ENCODE measurements at regions not wholly inside any gene's neighbourhood (a gene's known extent, or its start where the extent isn't known, plus 50 kb on each side); places are given as distances from the start of the nearest gene placed in this dataset.
A peak's percentile ranks its signal among the peaks of the same experiment; 100 is the strongest.

DNA sequence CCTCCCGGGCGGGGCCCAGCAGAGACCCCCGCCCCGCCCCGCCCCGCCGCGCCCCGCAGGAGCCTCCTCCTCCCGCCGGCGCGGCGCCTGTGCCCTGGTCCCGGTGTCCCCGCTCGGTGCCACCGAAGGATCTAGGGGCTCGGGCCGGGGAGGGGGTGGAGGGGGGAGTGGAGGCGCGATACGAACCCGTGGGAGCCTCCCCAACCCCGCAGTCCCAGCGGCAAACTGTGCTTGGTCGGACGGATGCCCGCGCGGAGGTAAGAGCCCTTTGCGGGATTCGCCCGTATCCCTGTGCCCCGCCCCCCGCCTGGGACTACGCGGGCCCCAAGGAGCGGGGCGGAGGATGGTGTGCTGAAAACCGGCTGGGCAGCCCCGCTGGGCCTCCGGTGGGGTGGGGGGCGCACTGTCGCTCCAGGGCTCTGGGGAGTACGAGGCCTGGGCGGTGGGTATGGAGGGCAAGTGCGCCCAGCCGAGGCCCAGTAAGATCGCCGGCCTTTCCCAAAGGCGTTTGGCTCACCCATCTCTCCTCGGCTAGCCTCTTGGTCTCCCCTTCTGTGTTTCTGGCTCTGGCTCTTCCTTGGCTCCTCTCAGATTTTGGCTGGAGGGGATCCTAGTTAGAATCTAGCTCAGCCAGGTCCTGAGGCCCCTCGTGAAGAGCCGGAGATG is 65.6 kb upstream of the POLG start:
- peak; percentile 14 for ATAC-seq

DNA sequence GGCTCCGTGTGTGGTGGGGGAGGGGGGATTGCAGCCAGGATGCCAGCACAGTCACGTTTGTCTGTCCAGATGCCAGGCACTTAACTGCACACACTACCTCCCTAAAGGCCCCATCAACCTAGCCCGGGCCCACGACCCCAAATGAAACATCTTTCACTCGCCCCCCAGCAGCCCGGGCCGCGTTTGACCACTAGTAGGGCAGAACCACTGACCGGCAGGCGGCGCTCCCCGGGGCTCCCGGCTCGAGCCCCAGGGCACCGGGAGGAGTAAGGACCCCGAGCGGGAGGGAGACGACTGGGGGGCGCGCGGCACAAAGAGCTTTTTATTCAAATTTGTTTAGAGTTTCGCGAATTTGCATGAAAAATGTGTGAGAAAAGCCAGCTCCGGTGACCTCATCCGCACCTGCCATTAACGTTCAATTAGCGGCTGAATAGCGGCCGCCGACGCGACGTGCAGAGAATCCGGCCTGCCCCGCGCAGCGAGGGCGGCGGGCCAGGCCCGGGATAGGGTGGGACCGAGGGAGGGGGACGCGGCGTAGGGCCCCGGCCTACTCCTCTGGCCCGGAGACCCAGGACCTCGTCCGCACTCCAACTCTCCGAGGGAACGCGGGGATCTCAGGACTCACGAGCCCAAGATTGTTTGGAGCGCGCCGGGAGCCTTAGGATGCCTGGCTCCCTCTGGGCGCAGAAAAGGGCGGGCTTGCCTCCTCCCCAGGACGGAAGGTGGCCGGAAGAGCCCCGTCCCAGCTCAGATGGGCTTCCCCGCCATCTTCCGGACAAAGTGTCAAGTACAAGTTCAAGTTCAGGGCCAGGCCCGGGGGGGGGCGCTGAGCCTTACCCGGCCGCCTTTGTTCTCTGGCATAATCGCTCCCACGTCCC is 64.9 kb upstream of the POLG start:
- POLR2A ChIA-PET, result no interaction called here

More for the DNA sequence above, 65.6 kb upstream of the POLG start:
- intact Hi-C loops (cut with micrococcal nuclease; ENCODE audit: unreplicated experiment) (no loop called here), in situ Hi-C loops (cut with HindIII; ENCODE audit: low pct_unique_long_range_greater_than_20kb, low sequenced_read_pairs) (no loop called here)
- Histone ChIP-seq H3K27ac (ENCODE audit: low read length) (no peak overlapping the region), H3K27me3 (ENCODE audit: control insufficient read depth, insufficient read depth, low read length) (no peaks in the 10 kb centered on the region), H3K36me3 (ENCODE audit: control insufficient read depth, insufficient read depth, low read length) (no peaks in the 10 kb centered on the region), H3K4me1 (ENCODE audit: control insufficient read depth, insufficient read depth, low read length) (peaks cover 3% of the 10 kb centered on the region; the same call in 1 of the 2 replicates), H3K4me3 (ENCODE audit: low read depth in 2 of 2, low read length in 2 of 2) (peak overlapping the region in 1 of 2 experiments; percentile 50; a peak in 3 of 4 replicates), H3K9me3 (ENCODE audit: control insufficient read depth, insufficient read depth, low read depth, low read length) (no peaks in the 10 kb centered on the region)
- DNase-seq (ENCODE audit: low read depth, low spot score), result no peak
- TF ChIP-seq POLR2AphosphoS5 (IDR thresholded peaks at IDR 0.05; ENCODE audit: low read depth, low read length), result no peak
- TF ChIP-seq, protein P1, sequence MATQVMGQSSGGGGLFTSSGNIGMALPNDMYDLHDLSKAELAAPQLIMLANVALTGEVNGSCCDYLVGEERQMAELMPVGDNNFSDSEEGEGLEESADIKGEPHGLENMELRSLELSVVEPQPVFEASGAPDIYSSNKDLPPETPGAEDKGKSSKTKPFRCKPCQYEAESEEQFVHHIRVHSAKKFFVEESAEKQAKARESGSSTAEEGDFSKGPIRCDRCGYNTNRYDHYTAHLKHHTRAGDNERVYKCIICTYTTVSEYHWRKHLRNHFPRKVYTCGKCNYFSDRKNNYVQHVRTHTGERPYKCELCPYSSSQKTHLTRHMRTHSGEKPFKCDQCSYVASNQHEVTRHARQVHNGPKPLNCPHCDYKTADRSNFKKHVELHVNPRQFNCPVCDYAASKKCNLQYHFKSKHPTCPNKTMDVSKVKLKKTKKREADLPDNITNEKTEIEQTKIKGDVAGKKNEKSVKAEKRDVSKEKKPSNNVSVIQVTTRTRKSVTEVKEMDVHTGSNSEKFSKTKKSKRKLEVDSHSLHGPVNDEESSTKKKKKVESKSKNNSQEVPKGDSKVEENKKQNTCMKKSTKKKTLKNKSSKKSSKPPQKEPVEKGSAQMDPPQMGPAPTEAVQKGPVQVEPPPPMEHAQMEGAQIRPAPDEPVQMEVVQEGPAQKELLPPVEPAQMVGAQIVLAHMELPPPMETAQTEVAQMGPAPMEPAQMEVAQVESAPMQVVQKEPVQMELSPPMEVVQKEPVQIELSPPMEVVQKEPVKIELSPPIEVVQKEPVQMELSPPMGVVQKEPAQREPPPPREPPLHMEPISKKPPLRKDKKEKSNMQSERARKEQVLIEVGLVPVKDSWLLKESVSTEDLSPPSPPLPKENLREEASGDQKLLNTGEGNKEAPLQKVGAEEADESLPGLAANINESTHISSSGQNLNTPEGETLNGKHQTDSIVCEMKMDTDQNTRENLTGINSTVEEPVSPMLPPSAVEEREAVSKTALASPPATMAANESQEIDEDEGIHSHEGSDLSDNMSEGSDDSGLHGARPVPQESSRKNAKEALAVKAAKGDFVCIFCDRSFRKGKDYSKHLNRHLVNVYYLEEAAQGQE (IDR thresholded peaks at IDR 0.05; ENCODE audit: insufficient read depth in 1 of 2, low read depth in 2 of 2, low read length in 1 of 2), result no peak
- TF ChIP-seq, protein P2, sequence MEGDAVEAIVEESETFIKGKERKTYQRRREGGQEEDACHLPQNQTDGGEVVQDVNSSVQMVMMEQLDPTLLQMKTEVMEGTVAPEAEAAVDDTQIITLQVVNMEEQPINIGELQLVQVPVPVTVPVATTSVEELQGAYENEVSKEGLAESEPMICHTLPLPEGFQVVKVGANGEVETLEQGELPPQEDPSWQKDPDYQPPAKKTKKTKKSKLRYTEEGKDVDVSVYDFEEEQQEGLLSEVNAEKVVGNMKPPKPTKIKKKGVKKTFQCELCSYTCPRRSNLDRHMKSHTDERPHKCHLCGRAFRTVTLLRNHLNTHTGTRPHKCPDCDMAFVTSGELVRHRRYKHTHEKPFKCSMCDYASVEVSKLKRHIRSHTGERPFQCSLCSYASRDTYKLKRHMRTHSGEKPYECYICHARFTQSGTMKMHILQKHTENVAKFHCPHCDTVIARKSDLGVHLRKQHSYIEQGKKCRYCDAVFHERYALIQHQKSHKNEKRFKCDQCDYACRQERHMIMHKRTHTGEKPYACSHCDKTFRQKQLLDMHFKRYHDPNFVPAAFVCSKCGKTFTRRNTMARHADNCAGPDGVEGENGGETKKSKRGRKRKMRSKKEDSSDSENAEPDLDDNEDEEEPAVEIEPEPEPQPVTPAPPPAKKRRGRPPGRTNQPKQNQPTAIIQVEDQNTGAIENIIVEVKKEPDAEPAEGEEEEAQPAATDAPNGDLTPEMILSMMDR (IDR thresholded peaks at IDR 0.05), result no peak
- ChIA-PET POLR2A (no interaction called here), CTCF (interaction anchor here (1.6 kb wide), 1 partner anchor 42 kb away, joined by 10 read pairs; no protein-coding TSS in a partner anchor)
- no TSS peak for BruUV-seq (replicated peaks)

More for the DNA sequence above, 64.9 kb upstream of the POLG start:
- intact Hi-C loops (cut with micrococcal nuclease; ENCODE audit: unreplicated experiment) (no loop called here), in situ Hi-C loops (cut with HindIII; ENCODE audit: low pct_unique_long_range_greater_than_20kb, low sequenced_read_pairs) (no loop called here)
- CTCF ChIA-PET, result interaction anchor here (0.6 to 1.6 kb wide), 2 partner anchors 35 to 42 kb away, joined by 3 to 10 read pairs; no protein-coding TSS in a partner anchor
- DNase-seq (ENCODE audit: low read depth, low spot score) (no peak), ATAC-seq (peak; percentile 77)
- peak overlapping the region; percentile 29; the same call in 1 of the 2 replicates for H3K27ac ChIP-seq (ENCODE audit: low read length)
- no TSS peak for BruUV-seq (replicated peaks)
- TF ChIP-seq, protein P2 (IDR thresholded peaks at IDR 0.05), result peak; percentile 81
- no peak for TF ChIP-seq SIN3A (IDR thresholded peaks at IDR 0.05; ENCODE audit: borderline replicate concordance, insufficient read depth, low read depth, low read length)
- no peaks in the 10 kb centered on the region for H3K9me3 ChIP-seq (ENCODE audit: control insufficient read depth, insufficient read depth, low read depth, low read length)
- peak overlapping the region; percentile 46 to 50 for H3K4me3 ChIP-seq (ENCODE audit: low read depth in 2 of 2, low read length in 2 of 2)
- H3K27me3 ChIP-seq (ENCODE audit: control insufficient read depth, insufficient read depth, low read length), result no peaks in the 10 kb centered on the region
- peaks cover 3% of the 10 kb centered on the region; the same call in 1 of the 2 replicates for H3K4me1 ChIP-seq (ENCODE audit: control insufficient read depth, insufficient read depth, low read length)
- H3K36me3 ChIP-seq (ENCODE audit: control insufficient read depth, insufficient read depth, low read length), result no peaks in the 10 kb centered on the region

Measured in Panc1 (cell line).